B cell (primary cell): ENCODE measurements at regions not wholly inside any gene's neighbourhood (a gene's known extent, or its start where the extent isn't known, plus 50 kb on each side); places are given as distances from the start of the nearest gene placed in this dataset.

ENCODE experiments used
- ATAC-seq: fragments of 200-7000 bp; cut with Tn5 transposase; one replicate; pipeline ENCODE4 v1.10.0; 2021; ENCODE audit warnings: low read depth, mild to moderate bottlenecking, moderate number of reproducible peaks, moderate library complexity
- CTCF ChIA-PET: fragments of 350-600 bp; sonication (Branson Sonifier 250); formaldehyde crosslinking; loops from one replicate; lab custom pipeline; 2021; ENCODE audit warnings: antibody characterized with exemption, inconsistent platforms; lab: Charles Lee
- POLR2A ChIA-PET: fragments of 350-600 bp; sonication (Branson Sonifier 250); formaldehyde crosslinking; loops from one replicate; lab custom pipeline; 2021; ENCODE audit warnings: antibody characterized with exemption; lab: Charles Lee
- DNase-seq: peaks from one replicate; pipeline ENCODE4 v3.0.0; 2013
- H2AFZ ChIP-seq: 2 replicates; pipeline ENCODE4 v1.6.1; 2012; ENCODE audit warnings: mild to moderate bottlenecking, low read depth, low read length; ENCODE audit not compliant: insufficient read depth, poor library complexity, severe bottlenecking
- H3K27ac ChIP-seq, 2 donors: 1 replicate in 1 of 2; 2 replicates in 1 of 2; pipeline ENCODE4 v1.5.1; 2012 to 2013; ENCODE audit warnings: low read length in 2 of 2, mild to moderate bottlenecking in 2 of 2, moderate library complexity in 1 of 2
- H3K27me3 ChIP-seq, 4 experiments: fragments of 200-600 bp in 1 of 4; sonication (generic) in 1 of 4; replicated peaks in 1 of 4; 1 replicate in 2 of 4; 2 replicates in 2 of 4; pipeline versions ENCODE4 v1.6.1 to v1.7.0; 2013 to 2016; ENCODE audit warnings: low read length in 3 of 4, mild to moderate bottlenecking in 2 of 4, mixed read lengths in 1 of 4, moderate library complexity in 1 of 4; ENCODE audit not compliant: insufficient read depth in 4 of 4, control insufficient read depth in 3 of 4; ENCODE audit errors: control extremely low read depth in 1 of 4
- H3K36me3 ChIP-seq, 2 experiments: replicated peaks in 1 of 2; 1 replicate in 1 of 2; 2 replicates in 1 of 2; pipeline versions ENCODE4 v1.6.1 to v1.7.1; 2013; ENCODE audit warnings: low read length in 1 of 2; ENCODE audit not compliant: insufficient read depth in 2 of 2, control insufficient read depth in 1 of 2; ENCODE audit errors: control extremely low read depth in 1 of 2, extremely low read depth in 1 of 2
- H3K4me1 ChIP-seq, 2 donors: fragments of 200-600 bp in 1 of 2; sonication (generic) in 1 of 2; 1 replicate in 1 of 2; 2 replicates in 1 of 2; pipeline versions ENCODE4 v1.5.1 to v1.6.1; 2013 to 2017; ENCODE audit warnings: low read length in 2 of 2; ENCODE audit not compliant: control insufficient read depth in 2 of 2, insufficient read depth in 2 of 2
- H3K4me2 ChIP-seq: replicated peaks from 2 replicates; pipeline ENCODE3; 2012; ENCODE audit warnings: mild to moderate bottlenecking, low read depth, low read length; ENCODE audit not compliant: poor library complexity, severe bottlenecking
- H3K4me3 ChIP-seq, 5 experiments: fragments of 200-600 bp in 1 of 5; sonication (generic) in 1 of 5; 1 replicate in 3 of 5; 2 replicates in 2 of 5; pipeline versions ENCODE4 v1.5.1 to v1.7.0; 2011 to 2016; ENCODE audit warnings: low read length in 4 of 5, mild to moderate bottlenecking in 4 of 5, low read depth in 2 of 5, control low read depth in 1 of 5, moderate library complexity in 1 of 5; ENCODE audit not compliant: insufficient read depth in 1 of 5; ENCODE audit errors: control extremely low read depth in 1 of 5, extremely low read depth in 1 of 5
- H3K79me2 ChIP-seq: fragments of 200-600 bp; sonication (generic); one replicate; pipeline ENCODE4 v1.6.0; 2016; ENCODE audit warnings: low read length; ENCODE audit not compliant: control insufficient read depth, insufficient read depth
- H3K9ac ChIP-seq: fragments of 200-600 bp; sonication (generic); 2 replicates; pipeline ENCODE4 v1.6.1; 2017; ENCODE audit warnings: mild to moderate bottlenecking, low read length, moderate library complexity
- H3K9me3 ChIP-seq, 3 donors: one replicate each; pipeline versions ENCODE4 v1.6.1 to v1.7.1; 2013; ENCODE audit warnings: low read length in 2 of 3; ENCODE audit not compliant: control insufficient read depth in 2 of 3, insufficient read depth in 1 of 3; ENCODE audit errors: control extremely low read depth in 1 of 3
- H4K20me1 ChIP-seq: 2 replicates; pipeline ENCODE4 v1.6.0; 2012; ENCODE audit warnings: mild to moderate bottlenecking, low read length; ENCODE audit not compliant: insufficient read depth, control insufficient read depth, poor library complexity, severe bottlenecking
- H3K27ac Mint-ChIP-seq: one replicate; pipeline ENCODE4 v1.8.0; 2021; ENCODE audit warnings: mixed read lengths
- H3K27me3 Mint-ChIP-seq: one replicate; pipeline ENCODE4 v1.8.0; 2021; ENCODE audit warnings: mixed read lengths
- H3K4me1 Mint-ChIP-seq: one replicate; pipeline ENCODE4 v1.8.0; 2021; ENCODE audit warnings: mixed read lengths
- H3K4me3 Mint-ChIP-seq: one replicate; pipeline ENCODE4 v1.8.0; 2021; ENCODE audit warnings: mixed read lengths
- H3K9me3 Mint-ChIP-seq: one replicate; pipeline ENCODE4 v1.8.0; 2022; ENCODE audit warnings: mixed read lengths; ENCODE audit not compliant: insufficient read depth
- CTCF ChIP-seq: fragments of 200-600 bp; IDR thresholded peaks from one replicate; pipeline ENCODE4 v1.8.0; 2022; ENCODE audit warnings: antibody characterized with exemption, mild to moderate bottlenecking
- EZH2 ChIP-seq: IDR thresholded peaks from 2 replicates; pipeline ENCODE4 v1.6.1; 2012; ENCODE audit warnings: borderline replicate concordance, low read depth, mild to moderate bottlenecking, moderate library complexity, low read length; ENCODE audit not compliant: insufficient read depth, poor library complexity, severe bottlenecking
- WGBS: methylation state at CpG from one replicate; pipeline ENCODE4 v1.1.5; 2013; ENCODE audit warnings: missing lambda C conversion rate; ENCODE audit not compliant: insufficient coverage; 5-methylcytosine and 5-hydroxymethylcytosine counted together
- intact Hi-C: fragments of 100-400 bp; cut with micrococcal nuclease; formaldehyde crosslinking; loops from one replicate; pipeline ENCODE4 v1.10.0; 2022

DNA sequence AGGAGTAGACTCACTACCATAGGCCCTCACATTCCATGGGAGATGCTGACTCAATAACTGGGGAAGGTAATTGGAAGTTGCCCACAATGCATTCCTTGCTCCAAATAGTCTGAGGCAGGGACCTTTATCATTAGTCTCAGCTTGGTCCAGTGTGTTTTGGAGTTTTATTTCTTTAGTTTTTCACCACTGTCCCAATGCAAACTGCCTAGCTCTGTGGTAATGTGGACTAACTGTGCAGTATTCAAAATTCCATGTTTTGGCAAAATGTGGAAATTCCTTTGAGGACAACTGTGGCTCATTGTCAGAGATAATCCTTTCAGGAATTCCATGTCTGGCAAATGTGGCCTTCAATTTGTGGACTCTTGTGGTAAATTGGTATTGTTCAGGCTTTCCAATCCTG lies 78.1 kb upstream of the PAPPA2 start:
- H3K27ac Mint-ChIP-seq = no peak overlapping the region
- H3K4me2 ChIP-seq = no peak overlapping the region
- H3K36me3 ChIP-seq = no peaks in the 10 kb centered on the region
- H3K9me3 ChIP-seq = no peaks in the 10 kb centered on the region
- H3K27me3 Mint-ChIP-seq = peaks cover 3% of the 10 kb centered on the region
- CTCF ChIA-PET = no interaction called here
- no peak overlapping the region for H3K4me3 Mint-ChIP-seq
- ATAC-seq = no peak
- no peaks in the 10 kb centered on the region for H3K27me3 ChIP-seq
- no peak overlapping the region for H3K27ac ChIP-seq
- no peak overlapping the region for H3K4me3 ChIP-seq
- H3K4me1 Mint-ChIP-seq = no peaks in the 10 kb centered on the region
- H3K9me3 Mint-ChIP-seq = peaks cover 9% of the 10 kb centered on the region
- TF ChIP-seq EZH2 = no peak
- TF ChIP-seq CTCF = no peak
- intact Hi-C loops = no loop called here
- H4K20me1 ChIP-seq = no peaks in the 10 kb centered on the region
- no peaks in the 10 kb centered on the region for H3K4me1 ChIP-seq
- no peak overlapping the region for H3K9ac ChIP-seq
- POLR2A ChIA-PET = no interaction called here
- H2AFZ ChIP-seq = no peak overlapping the region
- DNase-seq = no peak
- no peaks in the 10 kb centered on the region for H3K79me2 ChIP-seq

GRCh38 chr1:176382163-176382562 lies 80.8 kb upstream of the PAPPA2 start:
- intact Hi-C loops = no loop called here
- H3K27me3 ChIP-seq = peaks cover 0 to 2% (median 0%) of the 10 kb centered on the region in 4 experiments
- H3K4me2 ChIP-seq = no peak overlapping the region
- Mint-ChIP-seq H3K4me1 (no peaks in the 10 kb centered on the region), H3K27me3 (peaks cover 9% of the 10 kb centered on the region), H3K9me3 (no peaks in the 10 kb centered on the region), H3K4me3 (no peak overlapping the region), H3K27ac (no peak overlapping the region)
- ChIA-PET CTCF (no interaction called here), POLR2A (no interaction called here)
- H3K27ac ChIP-seq = no peak overlapping the region
- no peaks in the 10 kb centered on the region for H3K36me3 ChIP-seq
- ATAC-seq = no peak
- H2AFZ ChIP-seq = no peak overlapping the region
- no CpG with 5 or more reads among the region's 1 CpG for WGBS
- H3K4me1 ChIP-seq = no peaks in the 10 kb centered on the region
- no peak for DNase-seq
- H3K4me3 ChIP-seq = no peak overlapping the region
- H3K9ac ChIP-seq = no peak overlapping the region
- no peaks in the 10 kb centered on the region for H3K9me3 ChIP-seq
- no peaks in the 10 kb centered on the region for H4K20me1 ChIP-seq
- TF ChIP-seq CTCF (no peak), EZH2 (no peak)
- H3K79me2 ChIP-seq = no peaks in the 10 kb centered on the region
